ENCODE measurements at regions not wholly inside any gene's neighbourhood (a gene's known extent, or its start where the extent isn't known, plus 50 kb on each side); places are given as distances from the start of the nearest gene placed in this dataset.
"Not testable (repeated sequence)": the region's sequence is repeated elsewhere in the genome, so short reads cannot be mapped to it uniquely, and the experiment has no call there.

DNA sequence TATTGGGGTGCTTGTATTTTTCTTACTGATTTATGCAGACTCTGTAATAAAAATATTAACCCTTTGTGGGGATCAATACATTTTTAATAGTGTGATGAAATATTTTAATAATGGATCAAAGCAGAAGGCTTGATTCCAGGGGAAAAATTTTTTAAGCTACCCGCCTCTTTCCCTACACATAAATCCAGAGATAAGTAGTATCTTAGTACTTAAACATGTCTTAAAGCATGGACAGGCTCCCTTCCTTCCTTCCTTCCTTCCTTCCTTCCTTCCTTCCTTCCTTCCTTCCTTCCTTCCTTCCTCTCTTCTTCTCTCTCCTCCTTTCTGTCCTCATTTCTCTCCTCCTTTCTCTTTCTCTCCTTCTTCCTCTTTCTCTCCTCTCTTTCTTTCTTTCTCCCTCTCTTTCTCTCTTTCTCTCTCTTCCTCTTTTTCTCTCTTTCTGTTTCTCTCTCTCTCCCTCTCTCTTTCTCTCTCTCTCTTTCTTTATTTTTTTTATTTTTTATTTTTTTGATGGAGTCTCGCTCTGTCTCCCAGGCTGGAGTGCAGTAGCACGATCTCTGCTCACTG, 78.0 kb upstream of the SPRY4 start:
- no peak for DNase-seq

DNA sequence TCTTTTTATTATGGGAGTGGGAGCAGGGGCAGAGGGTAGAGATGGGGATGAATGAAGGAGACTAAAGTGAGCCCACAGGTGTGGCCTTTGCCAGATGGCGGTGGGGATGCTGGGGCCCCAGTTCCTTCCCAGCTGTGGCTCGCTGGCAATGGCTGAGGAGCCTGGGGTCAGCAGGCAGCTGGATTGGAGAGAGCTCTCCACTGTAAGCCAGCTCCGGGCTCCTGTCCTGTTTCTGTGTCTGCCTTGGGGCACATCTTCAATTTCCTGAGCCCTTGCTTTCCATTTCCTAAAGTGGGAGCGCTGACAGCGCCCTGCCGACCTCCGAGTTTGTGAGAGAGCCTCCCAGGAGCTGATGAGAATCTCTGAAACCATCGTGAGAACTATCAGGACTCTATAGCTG, 75.6 kb upstream of the SPRY4 start:
- no peak for DNase-seq

DNA sequence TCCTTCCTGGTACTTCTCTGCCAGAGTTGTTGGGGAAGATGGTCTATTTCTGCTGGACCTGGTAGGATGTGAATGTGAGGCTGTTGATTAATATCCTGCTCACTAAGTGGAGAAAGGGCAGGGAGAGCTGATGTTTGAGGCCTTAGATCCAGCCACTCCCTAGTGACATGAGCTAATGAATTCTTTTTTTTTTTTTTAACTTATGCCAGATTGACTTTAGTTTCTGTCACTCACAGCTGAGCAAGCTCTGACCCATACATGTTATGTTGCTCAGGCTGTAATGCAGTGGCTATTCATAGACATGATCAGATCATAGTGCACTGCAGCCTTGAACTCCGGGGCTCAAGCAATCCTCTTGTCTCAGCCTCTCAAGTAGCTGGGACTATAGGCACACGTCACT, 75.1 kb upstream of the SPRY4 start:
- DNase-seq = no peak

DNA sequence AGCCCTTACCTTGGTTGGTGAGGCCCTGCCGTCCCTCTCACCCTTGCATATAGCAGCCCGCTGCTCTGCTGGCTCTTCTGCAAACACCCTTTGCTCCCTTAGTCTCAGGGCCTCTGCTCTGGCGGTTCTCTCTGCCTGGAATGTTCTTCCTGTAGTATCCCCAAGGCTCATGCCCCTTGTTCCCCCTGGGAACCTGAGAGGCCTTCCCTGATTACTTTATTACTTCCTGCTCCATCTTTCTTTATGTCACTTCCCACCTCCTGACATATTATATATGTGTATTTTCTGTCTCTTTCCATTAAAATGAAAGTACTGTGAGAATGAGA, 73.9 kb upstream of the SPRY4 start:
- DNase-seq = no peak

DNA sequence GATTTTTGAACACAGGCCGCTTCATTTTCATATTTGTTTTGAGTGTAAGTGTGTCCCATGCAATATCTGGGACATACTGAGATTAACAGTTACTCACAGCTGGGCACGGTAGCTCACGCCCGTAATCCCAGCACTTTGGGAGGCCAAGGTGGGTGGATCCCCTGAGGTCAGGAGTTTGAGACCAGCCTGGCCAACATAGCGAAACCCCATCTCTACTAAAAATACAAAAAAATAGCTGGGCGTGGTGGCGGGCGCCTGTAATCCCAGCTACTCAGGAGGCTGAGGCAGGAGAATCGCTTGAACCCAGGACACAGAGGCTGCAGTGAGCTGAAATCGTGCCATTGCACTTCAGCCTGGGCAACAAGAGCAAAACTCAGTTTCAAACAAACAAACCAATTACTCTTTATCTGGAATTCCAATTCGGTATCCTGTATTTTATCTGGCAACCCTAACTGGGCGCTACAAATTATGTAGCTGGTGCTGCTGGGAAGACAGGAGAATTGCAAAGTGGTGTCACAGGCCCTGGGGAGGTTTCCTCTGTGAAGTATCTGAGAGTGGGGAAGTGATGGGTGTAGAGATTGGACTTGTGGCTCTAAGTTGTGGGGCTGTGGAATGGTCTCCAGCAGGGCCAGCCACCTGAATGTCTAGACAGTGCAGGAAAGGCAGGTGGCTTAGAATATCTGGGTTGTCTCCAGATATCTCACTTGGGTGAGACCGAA, 73.3 kb upstream of the SPRY4 start:
- DNase-seq = not testable (repeated sequence)

DNA sequence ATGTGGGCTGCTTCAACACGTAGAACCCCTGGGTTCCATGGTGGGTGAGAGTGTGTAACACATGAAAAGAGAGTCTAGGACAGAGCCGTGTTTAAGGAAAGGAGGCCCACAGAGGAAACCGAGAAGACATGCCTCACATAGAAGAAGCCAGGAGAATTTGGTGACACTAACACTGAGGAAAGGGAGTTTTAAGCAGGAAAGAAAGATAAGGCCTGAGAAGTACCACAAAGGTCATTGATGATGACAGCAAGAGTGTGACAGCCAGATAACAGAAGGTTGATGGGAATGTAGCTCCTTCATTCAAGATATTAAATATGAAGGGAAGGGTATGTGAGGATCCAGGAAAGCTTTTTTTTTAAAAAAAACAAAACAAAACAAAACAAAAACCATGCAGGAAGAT, 72.4 kb upstream of the SPRY4 start:
- DNase-seq = no peak

DNA sequence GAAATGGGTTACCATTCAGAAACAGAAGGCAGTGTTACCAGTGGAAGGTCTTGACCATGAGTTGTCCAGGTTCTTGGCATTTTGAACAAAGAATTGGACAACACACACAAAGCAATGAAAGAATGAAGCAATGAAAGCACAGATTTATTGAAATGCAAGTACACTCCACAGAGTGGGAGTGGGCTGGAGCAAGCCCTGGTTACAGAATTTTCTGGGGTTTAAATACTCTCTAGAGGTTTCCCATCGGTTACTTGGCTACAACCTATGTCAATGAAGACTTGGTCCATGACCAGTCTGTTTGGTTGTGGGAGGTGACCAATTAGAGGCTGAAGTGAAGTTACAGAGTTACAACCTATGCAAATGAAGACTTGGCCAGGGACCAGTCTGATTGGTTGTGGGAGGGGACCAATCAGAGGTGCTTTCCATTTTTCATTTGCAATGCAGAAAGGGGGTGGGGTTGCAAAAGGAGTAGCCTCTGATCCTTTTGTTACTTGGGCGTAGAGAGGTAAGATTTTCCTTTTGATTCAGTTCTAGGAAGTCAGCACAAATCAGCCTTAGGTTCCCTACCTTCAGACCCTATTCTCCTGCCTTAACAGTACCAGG, 71.7 kb upstream of the SPRY4 start:
- no peak for DNase-seq

DNA sequence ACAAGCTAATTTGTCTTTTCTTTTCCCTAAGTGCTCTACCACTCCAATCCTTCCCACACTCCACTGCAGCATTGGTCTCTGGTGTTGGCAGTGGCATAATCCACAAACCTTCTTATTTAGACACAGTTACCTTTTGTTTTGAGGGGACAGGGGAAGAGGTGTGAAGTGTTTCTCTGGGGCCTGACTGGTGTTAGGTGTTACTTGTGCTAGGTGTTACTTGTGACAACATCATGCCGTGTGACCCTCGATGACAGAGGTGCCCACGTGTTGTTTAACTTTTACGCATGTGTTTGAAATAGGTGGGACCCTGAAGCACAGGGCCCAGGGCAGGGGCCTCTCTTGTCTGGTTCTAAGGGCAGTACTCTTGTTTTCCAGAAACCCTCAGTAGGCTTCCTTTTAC, 70.5 kb upstream of the SPRY4 start:
- no peak for DNase-seq

DNA sequence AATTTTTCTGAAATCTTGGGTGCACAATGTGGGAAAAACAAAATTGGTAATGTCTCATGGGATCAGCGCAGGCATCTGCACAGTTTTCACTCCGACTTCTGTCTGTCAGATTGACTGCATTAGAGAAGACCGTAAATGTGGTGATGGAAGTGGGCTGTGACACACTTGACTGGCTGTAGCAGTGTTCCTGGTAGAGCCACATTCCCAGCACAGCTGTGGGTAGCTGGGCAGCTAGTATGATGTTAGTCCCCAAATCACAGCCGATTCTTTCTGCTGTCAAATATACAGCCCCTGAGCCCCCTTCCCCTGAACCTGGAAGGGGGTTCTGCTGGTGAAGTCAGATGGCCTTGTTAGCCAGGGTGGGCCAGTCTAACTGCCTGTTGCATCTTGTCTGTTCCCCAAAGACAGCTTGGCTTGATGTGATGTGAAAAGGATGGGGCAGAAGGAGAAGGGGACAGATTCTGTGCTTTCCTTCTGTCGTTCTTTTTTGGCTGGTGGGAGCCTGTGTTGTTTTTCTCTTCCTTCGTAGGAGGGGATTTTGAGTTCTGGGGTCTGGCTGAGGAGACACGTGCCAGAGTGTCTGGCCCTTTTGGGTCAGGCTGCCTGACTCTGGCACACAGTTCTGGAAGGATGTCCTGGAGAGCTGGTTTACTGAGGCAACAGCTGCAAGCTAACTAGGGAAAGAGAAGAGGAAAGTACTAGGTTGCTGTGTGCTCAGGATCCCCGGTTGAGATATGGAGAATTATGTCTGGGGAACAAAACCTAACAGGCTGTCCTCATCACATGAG, 66.4 kb upstream of the SPRY4 start:
- DNase-seq = no peak

DNA sequence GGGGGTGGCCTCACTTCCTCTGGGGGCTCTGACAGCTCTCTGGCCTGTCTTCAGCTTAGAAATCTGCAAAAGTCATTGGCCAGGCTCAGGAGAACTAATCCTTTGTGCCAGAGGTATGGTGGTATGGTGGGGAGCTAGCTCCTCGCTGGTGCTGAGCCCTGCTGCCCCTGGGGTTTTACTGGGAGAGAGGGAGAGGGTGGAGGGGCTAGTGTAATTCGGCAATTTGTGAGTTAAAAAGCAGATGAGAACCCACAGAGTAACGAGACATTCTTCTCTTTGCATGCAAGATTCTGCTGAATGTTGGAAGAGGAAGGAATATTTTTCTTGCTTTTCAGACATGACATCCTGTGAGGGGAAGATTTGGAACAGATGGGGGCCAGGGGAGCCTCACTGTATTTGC, 65.5 kb upstream of the SPRY4 start:
- DNase-seq = no peak

DNA sequence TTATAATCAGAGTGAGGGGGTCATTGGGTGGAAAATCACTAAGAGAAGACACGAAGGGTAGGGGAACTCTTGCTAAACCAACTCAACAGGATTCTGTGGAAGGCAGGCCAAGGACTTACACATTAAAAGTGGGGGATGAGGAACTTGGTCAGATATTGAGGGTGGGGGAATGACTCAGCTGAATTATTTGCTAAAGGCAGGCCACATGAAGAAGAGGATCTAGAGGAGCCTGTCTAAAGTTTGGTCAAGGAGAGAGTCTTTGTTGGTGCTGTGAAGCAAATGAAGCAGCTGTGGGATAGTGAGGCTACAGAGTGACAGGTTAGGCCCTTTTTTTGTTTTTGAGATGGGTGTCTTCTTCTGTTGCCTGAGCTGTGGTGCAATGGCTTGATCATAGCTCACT, 63.9 kb upstream of the SPRY4 start:
- DNase-seq = peak; percentile 1

DNA sequence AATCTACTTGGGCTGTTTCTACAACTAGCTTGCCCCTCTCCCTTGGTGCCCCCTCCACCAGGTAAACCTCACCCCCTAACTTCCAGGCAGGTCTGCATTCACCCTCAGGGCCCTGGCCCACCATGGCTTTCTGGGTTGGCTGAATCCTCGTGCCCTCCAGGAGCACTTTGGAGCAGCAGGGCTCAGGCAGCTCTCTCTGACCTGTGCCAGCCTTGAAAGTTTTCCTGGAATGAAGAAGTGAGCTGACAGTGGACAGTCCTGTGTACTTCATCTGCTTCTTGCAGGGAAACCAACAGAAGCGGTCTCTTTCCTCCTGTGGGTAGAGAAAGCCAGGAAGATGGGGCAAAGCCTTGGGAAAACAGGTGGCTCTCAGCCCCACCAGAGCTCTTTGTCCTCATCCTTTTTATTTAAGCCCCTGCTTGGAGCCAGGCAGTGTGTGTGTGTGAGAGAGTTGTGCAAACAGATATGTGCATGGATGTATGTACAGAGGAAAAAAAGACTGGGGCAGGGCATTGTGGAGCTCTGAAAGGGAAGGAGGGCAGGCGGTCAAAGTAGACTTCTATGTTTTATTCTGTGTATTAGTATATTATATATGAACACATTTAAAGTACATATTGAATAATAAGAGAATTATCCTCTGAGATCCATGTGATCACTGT, 62.3 kb upstream of the SPRY4 start:
- DNase-seq = no peak

DNA sequence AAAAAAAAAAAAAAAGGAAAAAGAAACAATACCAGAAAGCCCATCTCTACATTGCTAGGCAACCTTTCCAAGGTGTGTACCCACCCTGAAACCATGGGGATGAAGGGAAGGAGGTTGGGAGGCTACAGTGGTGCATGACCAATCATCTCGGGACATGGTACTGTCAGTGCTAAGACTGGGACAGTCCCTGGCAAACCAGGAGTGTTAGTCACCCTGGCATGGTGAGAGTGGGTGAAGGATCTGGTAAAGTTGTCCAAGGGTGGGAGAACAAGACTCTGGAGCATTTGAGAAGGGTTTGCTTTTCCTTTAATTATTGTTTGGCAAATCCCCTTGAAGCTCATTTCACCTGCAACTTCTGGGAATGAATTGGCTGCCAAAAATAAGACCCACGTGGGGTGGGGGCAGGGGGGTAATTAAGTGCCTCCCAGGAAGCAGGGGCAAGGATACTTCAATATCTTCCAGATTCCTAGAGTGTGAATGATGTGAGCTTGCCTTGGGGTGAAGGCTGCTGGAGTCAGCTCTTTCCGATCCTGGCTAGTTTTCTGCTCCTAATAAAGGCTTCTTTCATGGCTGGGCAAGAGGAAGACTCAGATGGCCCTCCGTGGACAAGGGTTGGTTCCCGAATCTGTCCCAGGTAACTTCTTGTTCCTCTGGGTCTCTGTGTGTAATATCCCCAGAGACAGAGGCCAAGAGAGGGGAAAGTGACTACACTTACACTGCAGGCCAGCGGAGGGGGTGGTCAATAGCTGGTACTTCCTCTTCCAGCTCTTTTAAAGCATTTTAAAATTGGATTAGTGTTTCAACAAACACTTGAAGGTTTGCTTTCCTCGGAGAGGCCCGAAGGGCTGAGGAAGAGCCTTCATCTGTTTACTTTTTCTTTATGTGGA, 61.6 kb upstream of the SPRY4 start:
- no peak for DNase-seq

DNA sequence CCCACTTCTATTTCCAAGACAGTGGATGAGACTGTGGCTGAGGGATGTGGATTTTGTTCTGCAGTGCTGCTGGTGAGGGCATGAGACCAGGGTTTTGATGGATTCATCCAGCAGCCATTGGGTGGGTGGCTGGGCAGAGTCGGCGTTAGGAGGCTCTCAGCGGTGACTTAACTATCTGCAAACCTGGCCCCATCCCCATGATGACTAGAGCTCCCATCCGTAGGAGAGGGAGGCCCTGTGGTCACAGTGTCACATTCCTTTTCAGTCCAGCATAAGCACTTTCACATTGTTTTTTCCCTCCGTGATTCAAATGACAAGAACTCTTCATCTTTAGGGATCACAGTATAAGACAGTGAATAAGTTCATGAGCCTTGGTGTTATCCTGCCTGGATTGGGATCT, 60.4 kb upstream of the SPRY4 start:
- no peak for DNase-seq

DNA sequence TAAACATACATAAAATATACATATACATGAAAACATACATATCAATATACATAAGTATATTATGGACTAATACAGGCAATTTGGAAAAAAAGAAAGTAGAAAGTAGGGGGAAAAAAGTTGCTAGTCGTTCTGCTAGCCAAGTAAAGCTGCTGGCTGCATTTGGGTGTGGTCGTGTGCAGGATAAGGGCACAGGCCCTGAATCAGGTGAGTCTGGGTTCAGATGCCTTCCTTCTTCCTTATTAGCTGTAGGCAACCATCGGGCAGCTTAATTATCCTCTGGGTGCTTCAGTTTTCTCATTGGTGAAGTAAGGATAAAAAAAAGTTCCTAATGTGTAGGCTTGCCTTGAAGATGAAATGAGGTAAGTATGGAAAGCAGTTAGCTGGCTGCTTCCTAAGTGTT, 59.2 kb upstream of the SPRY4 start:
- DNase-seq = no peak

DNA sequence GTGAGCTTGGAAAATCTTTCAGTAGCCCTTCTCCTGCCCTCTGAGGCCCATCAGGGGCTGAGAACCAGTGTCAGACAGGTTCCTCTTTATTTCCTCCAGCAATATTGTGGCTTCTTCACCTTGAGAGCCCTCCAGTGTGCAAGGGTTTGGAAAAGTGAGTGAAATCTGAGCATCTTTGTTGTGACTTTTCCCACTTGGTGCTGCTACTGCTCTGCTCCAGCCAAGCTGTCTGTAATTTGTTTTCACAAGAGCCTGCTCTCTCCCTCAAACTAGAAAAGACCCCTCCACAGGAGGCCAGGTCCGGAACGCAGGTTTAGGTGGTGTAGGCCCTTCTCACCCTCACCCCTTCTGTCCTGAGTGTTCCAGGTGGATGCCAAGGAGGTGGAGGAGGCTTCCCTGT, 57.4 kb upstream of the SPRY4 start:
- no peak for DNase-seq

DNA sequence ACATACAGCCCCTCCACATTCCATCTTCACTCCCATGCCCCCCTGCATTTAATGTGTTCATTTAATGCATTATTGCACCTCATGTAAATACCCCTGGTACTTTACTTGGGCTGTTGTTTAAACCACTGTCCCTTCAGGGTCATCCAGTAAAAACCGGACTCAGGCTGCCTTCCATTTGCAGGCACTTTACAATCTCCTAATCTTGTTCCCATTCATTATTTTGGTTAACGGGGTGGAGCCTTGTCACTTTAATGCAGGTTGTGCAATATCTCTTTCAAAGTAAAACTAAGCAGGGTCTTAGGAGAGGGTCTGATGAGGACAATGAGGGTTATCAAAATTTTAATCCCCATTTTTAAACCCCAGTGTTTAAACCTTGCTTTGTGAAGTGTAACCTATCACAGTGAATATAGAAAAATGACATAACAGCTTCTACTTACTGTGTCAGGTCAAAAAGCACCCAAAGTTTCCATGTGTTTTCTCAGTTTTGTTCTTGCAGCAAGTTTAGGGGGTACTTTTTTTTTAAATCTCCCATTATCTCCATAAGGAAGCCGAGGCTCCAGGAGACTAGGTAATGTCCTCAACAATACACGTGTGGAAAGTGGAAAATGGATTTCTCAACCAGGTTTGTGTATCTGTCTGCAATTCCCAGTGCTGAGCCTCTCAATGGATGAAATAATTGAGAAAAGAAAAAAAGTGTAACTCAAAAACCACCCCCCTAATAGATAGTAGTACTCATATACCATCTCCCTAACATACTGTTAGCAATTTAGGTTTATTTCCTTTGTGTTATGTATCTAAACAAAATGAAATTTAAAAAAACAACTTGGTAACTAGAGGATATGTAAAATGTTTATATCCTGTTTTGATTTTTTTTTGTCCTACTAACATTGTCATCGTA, 54.2 kb upstream of the SPRY4 start:
- no peak for DNase-seq

DNA sequence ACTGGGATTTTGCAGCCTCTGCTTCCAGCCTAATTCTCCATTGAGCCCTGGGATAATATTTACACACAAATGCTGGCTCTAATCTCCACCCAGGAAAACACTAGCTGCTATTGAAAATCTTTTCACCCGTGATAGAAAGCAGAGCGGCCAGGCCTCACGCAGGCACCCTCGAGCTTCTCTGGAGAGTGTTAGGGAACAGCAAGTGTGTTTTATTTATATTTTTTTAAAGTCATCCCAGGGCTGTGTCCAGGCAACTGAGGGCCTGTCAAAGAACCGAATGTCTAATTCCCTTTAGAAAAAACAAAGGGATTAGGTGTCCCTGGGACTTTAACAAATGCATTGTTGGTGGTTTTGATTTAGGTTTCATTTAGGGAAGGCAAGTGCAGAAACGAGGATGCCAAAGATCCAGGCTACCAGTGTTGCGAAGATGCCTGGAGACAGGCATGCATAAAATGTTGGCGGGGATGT, 51.2 kb upstream of the SPRY4 start:
- DNase-seq = no peak
